ENCODE measurements at regions not wholly inside any gene's neighbourhood (a gene's known extent, or its start where the extent isn't known, plus 50 kb on each side); places are given as distances from the start of the nearest gene placed in this dataset.
A peak's percentile ranks its signal among the peaks of the same experiment; 100 is the strongest.

DNA sequence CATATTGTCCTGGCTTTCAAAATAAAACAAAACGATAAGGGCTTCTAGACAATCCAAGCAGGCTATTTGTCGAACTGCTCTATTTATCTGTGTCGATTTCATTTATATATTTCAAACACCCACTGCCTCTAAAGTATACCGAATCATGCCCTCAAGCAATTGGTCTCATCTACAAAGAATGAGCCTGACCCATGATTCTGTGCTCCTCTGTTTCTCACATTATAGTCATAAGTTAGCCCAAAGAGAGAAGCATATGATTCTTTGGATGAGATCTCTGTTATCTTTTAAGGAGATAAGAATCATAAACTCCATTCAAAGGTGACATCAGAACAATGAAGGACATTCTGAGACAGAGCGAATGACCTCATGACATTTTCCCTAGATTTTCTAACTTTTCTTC is 191.1 kb downstream of the MAP2K6 start:
- 60% methylated on average over 5 of the region's 5 CpGs for WGBS (ENCODE audit: low lambda C conversion rate)
- Histone ChIP-seq H3K4me2 (ENCODE audit: low read depth, low read length) (no peak overlapping the region), H2AFZ (ENCODE audit: low read length) (no peak overlapping the region), H3K4me1 (ENCODE audit: insufficient read depth, low read length) (peaks cover 10% of the 10 kb centered on the region), H3K9ac (ENCODE audit: insufficient read depth, low read depth, low read length) (no peak overlapping the region), H3K27me3 (ENCODE audit: control insufficient read depth in 1 of 2, insufficient read depth in 2 of 2, low read length in 2 of 2) (no peaks in the 10 kb centered on the region), H3K79me2 (ENCODE audit: insufficient read depth, low read length) (no peaks in the 10 kb centered on the region), H4K20me1 (ENCODE audit: insufficient read depth, low read length) (no peaks in the 10 kb centered on the region), H3K9me3 (ENCODE audit: low read length) (0 out of 2 replicates have a peak, but pooled peaks cover 5% of the 10 kb centered on the region), H3K27ac (ENCODE audit: extremely low read length, insufficient read depth, low read length) (no peak overlapping the region), H3K36me3 (replicated peaks in 1 of 2; ENCODE audit: control insufficient read depth in 1 of 2, insufficient read depth in 2 of 2, low read length in 2 of 2) (no peaks in the 10 kb centered on the region), H3K4me3 (replicated peaks in 1 of 3; ENCODE audit: insufficient read depth in 1 of 3, low read depth in 2 of 3, low read length in 3 of 3) (no peak overlapping the region)
- DNase-seq (ENCODE audit: low spot score) (no peak), ATAC-seq (no peak), FAIRE-seq (no peak)
- in situ Hi-C loops (cut with HindIII; ENCODE audit: extremely low pct_ligation_motif_present, low pct_unique_long_range_greater_than_20kb), result no loop called here
- CTCF ChIA-PET (ENCODE audit: low intra/inter-chr PET ratio, low total read pairs), result no interaction called here
- POLR2A ChIA-PET, result no interaction called here
- intact Hi-C loops (cut with micrococcal nuclease; ENCODE audit: unreplicated experiment), result no loop called here
- no TSS peak for BruUV-seq (replicated peaks)
- TF ChIP-seq HNRNPLL (IDR thresholded peaks at IDR 0.05; ENCODE audit: low read depth, low read length, poor library complexity, severe bottlenecking) (no peak), KLF15 (CRISPR knock-in tag; IDR thresholded peaks at IDR 0.05; ENCODE audit: borderline replicate concordance) (no peak)

DNA sequence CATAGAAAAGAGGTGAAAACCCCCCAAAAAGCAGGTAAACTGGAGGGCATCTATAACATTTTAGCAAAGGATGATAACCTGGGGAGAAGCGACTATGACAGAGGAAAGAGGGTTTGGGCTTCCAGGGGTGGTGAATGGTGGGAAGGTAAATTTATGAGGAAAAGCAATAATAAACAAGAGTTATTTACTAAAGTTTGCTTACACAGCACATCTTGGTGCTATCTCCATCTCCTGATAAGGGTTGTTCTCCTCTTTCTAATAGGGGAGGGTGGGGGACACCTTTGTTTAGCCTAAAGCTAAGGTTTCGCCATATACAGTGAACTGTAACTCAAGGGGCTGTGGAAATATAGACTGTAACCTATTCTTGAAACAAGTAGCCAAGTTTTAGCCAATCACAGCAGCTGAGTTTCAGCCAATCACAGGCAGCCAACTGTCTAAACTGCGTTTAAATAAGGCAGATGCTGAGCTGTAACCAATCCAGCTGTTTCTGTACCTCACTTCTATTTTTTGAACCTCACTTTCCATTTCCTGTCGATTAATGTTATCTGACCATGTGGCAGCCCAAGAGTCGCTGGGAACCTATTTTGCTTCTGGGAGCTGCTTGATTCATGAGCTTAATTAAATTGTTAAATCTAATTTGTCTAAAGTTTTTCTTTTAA is 191.8 kb downstream of the MAP2K6 start:
- in situ Hi-C loops (cut with HindIII; ENCODE audit: extremely low pct_ligation_motif_present, low pct_unique_long_range_greater_than_20kb) (no loop called here), intact Hi-C loops (cut with micrococcal nuclease; ENCODE audit: unreplicated experiment) (no loop called here)
- POLR2A ChIA-PET, result interaction anchor here (1.5 kb wide), 1 partner anchor 11 kb away, joined by 3 read pairs; no protein-coding TSS in a partner anchor

More for the DNA sequence above, 191.8 kb downstream of the MAP2K6 start:
- WGBS (ENCODE audit: low lambda C conversion rate), result 70% methylated on average over 5 of the region's 5 CpGs
- H3K27me3 ChIP-seq (ENCODE audit: control insufficient read depth in 1 of 2, insufficient read depth in 2 of 2, low read length in 2 of 2), result no peaks in the 10 kb centered on the region
- BruUV-seq (replicated peaks), result no TSS peak
- H3K4me2 ChIP-seq (ENCODE audit: low read depth, low read length), result no peak overlapping the region
- TF ChIP-seq KLF12 (CRISPR knock-in tag; IDR thresholded peaks at IDR 0.05; ENCODE audit: borderline replicate concordance) (no peak), MEIS1 (CRISPR knock-in tag; IDR thresholded peaks at IDR 0.05; ENCODE audit: borderline replicate concordance) (no peak), MAFK (conservative IDR thresholded peaks at IDR 0.05 in 1 of 2, IDR thresholded peaks at IDR 0.05 in 1 of 2; ENCODE audit: low read length in 2 of 2) (peak; percentile 56 to 71; a peak in 2 of 4 replicates), MAFF (IDR thresholded peaks at IDR 0.05; ENCODE audit: low read depth, low read length) (peak; percentile 49; the same call in 1 of the 2 replicates), SRF (IDR thresholded peaks at IDR 0.05; ENCODE audit: low read depth, low read length) (no peak)
- TF ChIP-seq, protein P1, sequence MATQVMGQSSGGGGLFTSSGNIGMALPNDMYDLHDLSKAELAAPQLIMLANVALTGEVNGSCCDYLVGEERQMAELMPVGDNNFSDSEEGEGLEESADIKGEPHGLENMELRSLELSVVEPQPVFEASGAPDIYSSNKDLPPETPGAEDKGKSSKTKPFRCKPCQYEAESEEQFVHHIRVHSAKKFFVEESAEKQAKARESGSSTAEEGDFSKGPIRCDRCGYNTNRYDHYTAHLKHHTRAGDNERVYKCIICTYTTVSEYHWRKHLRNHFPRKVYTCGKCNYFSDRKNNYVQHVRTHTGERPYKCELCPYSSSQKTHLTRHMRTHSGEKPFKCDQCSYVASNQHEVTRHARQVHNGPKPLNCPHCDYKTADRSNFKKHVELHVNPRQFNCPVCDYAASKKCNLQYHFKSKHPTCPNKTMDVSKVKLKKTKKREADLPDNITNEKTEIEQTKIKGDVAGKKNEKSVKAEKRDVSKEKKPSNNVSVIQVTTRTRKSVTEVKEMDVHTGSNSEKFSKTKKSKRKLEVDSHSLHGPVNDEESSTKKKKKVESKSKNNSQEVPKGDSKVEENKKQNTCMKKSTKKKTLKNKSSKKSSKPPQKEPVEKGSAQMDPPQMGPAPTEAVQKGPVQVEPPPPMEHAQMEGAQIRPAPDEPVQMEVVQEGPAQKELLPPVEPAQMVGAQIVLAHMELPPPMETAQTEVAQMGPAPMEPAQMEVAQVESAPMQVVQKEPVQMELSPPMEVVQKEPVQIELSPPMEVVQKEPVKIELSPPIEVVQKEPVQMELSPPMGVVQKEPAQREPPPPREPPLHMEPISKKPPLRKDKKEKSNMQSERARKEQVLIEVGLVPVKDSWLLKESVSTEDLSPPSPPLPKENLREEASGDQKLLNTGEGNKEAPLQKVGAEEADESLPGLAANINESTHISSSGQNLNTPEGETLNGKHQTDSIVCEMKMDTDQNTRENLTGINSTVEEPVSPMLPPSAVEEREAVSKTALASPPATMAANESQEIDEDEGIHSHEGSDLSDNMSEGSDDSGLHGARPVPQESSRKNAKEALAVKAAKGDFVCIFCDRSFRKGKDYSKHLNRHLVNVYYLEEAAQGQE (IDR thresholded peaks at IDR 0.05; ENCODE audit: borderline replicate concordance in 1 of 2, low read depth in 1 of 2, low read length in 2 of 2), result no peak
- TF ChIP-seq, protein P2, sequence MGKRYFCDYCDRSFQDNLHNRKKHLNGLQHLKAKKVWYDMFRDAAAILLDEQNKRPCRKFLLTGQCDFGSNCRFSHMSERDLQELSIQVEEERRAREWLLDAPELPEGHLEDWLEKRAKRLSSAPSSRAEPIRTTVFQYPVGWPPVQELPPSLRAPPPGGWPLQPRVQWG (CRISPR knock-in tag; IDR thresholded peaks at IDR 0.05; ENCODE audit: borderline replicate concordance, low read depth), result no peak
- no peaks in the 10 kb centered on the region for H3K36me3 ChIP-seq (replicated peaks in 1 of 2; ENCODE audit: control insufficient read depth in 1 of 2, insufficient read depth in 2 of 2, low read length in 2 of 2)
- ATAC-seq (no peak), DNase-seq (ENCODE audit: low spot score) (no peak), FAIRE-seq (no peak)
- no peaks in the 10 kb centered on the region for H3K79me2 ChIP-seq (ENCODE audit: insufficient read depth, low read length)
- H3K9ac ChIP-seq (ENCODE audit: insufficient read depth, low read depth, low read length), result no peak overlapping the region
- H3K4me1 ChIP-seq (ENCODE audit: insufficient read depth, low read length), result peaks cover 10% of the 10 kb centered on the region
- H3K4me3 ChIP-seq (replicated peaks in 1 of 3; ENCODE audit: insufficient read depth in 1 of 3, low read depth in 2 of 3, low read length in 3 of 3), result no peak overlapping the region
- no peak overlapping the region for H2AFZ ChIP-seq (ENCODE audit: low read length)
- no peaks in the 10 kb centered on the region for H4K20me1 ChIP-seq (ENCODE audit: insufficient read depth, low read length)
- H3K27ac ChIP-seq (ENCODE audit: extremely low read length, insufficient read depth, low read length), result no peak overlapping the region
- CTCF ChIA-PET (ENCODE audit: low intra/inter-chr PET ratio, low total read pairs), result no interaction called here
- H3K9me3 ChIP-seq (ENCODE audit: low read length), result 0 out of 2 replicates have a peak, but pooled peaks cover 5% of the 10 kb centered on the region

All from HepG2 (cell line).